ENCODE measurements at regions not wholly inside any gene's neighbourhood (a gene's known extent, or its start where the extent isn't known, plus 50 kb on each side); places are given as distances from the start of the nearest gene placed in this dataset.

GRCh38 chr10:81071087-81071796 lies 533.5 kb downstream of the SH2D4B start:
- TF ChIP-seq CTCF (IDR thresholded peaks at IDR 0.05) (no peak), POLR2A (IDR thresholded peaks at IDR 0.05) (no peak), EP300 (IDR thresholded peaks at IDR 0.05) (no peak)
